OCI-LY7 (cell line): ENCODE measurements at regions not wholly inside any gene's neighbourhood (a gene's known extent, or its start where the extent isn't known, plus 50 kb on each side); places are given as distances from the start of the nearest gene placed in this dataset.

Experiments used
- CTCF ChIP-seq: fragments of 200-600 bp; sonication (generic); conservative IDR thresholded peaks from 2 replicates; pipeline ENCODE4 v1.5.1; 2014; ENCODE audit warnings: mild to moderate bottlenecking, antibody characterized with exemption, low read length, moderate library complexity, mixed read lengths
- EZH2phosphoT487 ChIP-seq: fragments of 200-600 bp; sonication (generic); IDR thresholded peaks from 2 replicates; pipeline ENCODE4 v1.6.1; 2018; ENCODE audit warnings: low read depth, borderline replicate concordance, mild to moderate bottlenecking, mixed run types, antibody characterized with exemption, low read length, moderate library complexity, mixed read lengths

DNA sequence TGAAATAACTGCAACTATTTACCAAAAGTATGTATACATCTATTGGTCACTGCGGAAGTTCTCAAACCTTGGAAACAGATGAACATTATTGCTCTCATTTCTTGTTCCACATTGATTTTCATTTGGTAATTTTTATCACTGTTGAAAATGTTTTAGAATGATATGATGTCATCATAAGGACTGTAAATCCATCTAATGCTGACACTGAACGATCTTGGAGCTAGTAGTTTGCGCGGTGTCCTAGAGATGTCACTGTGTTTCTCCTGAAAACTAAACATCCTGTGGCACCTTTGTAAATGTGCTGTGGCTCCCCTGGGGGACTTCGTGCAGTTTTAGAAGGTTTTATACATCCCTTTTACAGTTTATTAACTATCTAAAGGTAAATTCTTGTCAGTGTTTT, 73.5 kb downstream of the DNAJB9 start:
- TF ChIP-seq CTCF (peak; percentile 26; the same call in 1 of the 2 replicates), EZH2phosphoT487 (no peak)
